HCT116 (cell line): ENCODE measurements at regions not wholly inside any gene's neighbourhood (a gene's known extent, or its start where the extent isn't known, plus 50 kb on each side); places are given as distances from the start of the nearest gene placed in this dataset.

Experiments used
- EZH2phosphoT487 ChIP-seq: fragments of 200-600 bp; IDR thresholded peaks from 2 replicates; pipeline ENCODE4 v1.6.1; 2018; ENCODE audit warnings: antibody characterized with exemption, borderline replicate concordance
- POLR2A ChIP-seq: IDR thresholded peaks from 2 replicates; pipeline ENCODE4 v1.7.0; 2011; ENCODE audit warnings: borderline replicate concordance; ENCODE audit not compliant: insufficient read depth, insufficient read length; ENCODE audit errors: extremely low read depth
- SRF ChIP-seq: IDR thresholded peaks from 2 replicates; pipeline ENCODE4 v1.6.1; 2012; ENCODE audit warnings: low read depth

DNA sequence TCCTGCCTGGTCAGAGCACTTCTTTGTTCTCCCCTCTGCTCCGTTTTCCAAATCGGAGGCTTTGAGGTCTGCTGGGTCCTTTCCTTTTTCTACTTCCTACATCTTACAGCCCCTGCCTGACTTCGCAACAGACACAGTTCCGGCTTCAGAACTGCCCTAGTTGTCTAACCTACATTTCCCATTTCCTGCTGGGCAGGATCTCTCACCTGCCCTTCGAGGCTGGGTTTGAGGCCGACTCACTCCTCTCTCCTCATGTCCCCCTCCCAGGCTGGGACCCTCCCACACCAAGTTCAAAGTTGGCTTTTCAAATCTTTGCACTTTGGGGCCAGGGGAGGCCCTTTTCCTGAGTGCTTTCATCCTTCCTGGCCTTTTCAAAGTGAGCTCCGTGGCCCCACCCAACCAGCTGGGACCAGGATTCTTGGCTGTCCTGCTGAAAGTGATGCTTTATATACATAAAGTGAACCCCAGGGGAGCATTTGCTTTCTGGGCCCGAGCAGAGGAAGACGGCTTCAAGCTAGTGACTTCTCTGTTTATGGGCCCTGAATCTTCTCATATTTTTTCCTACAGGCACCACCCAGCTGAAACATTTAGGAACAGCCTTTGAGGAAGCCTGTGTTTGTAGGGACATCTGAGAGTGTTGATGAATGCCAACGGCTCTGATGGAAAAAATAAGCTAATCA, 281.0 kb upstream of the CRY1 start:
- TF ChIP-seq SRF: no peak
- TF ChIP-seq POLR2A: no peak
- TF ChIP-seq EZH2phosphoT487: no peak
